Middle frontal gyrus (tissue), 1 donor: ENCODE measurements at regions not wholly inside any gene's neighbourhood (a gene's known extent, or its start where the extent isn't known, plus 50 kb on each side); places are given as distances from the start of the nearest gene placed in this dataset.
"Not testable (repeated sequence)": the region's sequence is repeated elsewhere in the genome, so short reads cannot be mapped to it uniquely, and the experiment has no call there.

ENCODE experiments used
- DNase-seq: peaks from one replicate; pipeline ENCODE4 v3.0.0-alpha.2; 2015; ENCODE audit warnings: low spot score; ENCODE audit errors: extremely low spot score

- DNase-seq = no peak
Observed at GRCh38 chr2:23042216-23042906, 342.6 kb upstream of the KLHL29 start.

- DNase-seq = no peak
Observed at GRCh38 chr2:23050388-23050787, 334.6 kb upstream of the KLHL29 start.

GRCh38 chr2:23053601-23054000 is 331.4 kb upstream of the KLHL29 start:
- no peak for DNase-seq

- DNase-seq = no peak
Observed at GRCh38 chr2:23055251-23055650, 329.7 kb upstream of the KLHL29 start.

DNA sequence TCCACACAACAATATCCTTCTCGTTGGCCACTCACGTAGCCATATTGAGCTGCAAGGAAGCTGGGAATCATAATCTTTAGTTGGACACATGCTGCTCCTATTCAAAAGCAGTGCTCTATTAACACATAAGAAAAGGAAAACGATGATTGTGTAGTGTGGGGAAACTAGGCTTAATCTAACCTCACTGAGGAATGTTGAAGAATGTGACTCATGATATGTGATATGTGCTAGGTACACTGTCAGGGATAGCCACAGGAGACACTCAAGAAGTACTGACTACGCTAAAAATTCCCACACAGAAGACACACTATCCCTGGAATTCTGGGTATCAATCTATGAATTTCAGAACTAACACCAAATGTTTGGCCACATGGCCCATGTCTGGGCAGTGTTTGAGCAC is 328.1 kb upstream of the KLHL29 start:
- not testable (repeated sequence) for DNase-seq

GRCh38 chr2:23058435-23058834 is 326.5 kb upstream of the KLHL29 start:
- DNase-seq = no peak

DNA sequence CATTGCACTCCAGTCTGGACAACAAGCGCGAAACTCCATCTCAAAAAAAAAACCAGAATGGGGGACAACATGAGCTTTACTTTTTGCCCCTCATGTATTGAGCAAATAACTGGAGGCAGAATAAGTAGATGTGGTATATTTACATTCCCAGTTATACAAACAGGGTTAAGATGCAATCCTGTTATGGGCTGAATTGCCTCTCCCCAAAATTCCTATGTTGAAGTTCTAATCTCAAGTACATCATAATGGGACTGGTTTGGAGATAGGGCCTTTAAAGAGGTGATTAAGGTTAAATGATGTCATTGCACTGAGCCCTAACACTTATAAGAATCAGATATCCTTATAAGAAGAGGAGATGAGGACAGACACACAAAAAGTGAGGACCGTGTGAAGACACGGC is 319.8 kb upstream of the KLHL29 start:
- DNase-seq = no peak

DNA sequence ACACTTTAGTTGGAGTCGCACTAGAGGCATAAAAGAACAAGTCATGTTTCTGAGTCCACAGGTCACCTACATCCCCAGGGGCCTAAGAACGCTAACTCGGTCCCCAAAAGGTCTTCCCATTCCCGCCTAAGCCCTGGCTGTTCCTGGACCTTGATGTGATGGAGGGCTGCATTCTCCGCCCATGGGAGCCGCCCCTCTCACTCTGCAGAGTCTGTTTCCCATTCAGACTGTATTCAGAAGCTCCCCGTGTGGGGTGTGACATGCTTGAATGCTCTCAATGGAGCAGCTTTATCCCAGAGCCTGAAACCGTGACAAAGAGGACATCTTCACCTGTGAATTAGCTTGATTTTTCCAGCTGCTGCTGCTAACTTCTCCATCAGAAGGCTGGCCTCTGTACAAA is 319.0 kb upstream of the KLHL29 start:
- no peak for DNase-seq

GRCh38 chr2:23066686-23067085 is 318.3 kb upstream of the KLHL29 start:
- DNase-seq = no peak

DNA sequence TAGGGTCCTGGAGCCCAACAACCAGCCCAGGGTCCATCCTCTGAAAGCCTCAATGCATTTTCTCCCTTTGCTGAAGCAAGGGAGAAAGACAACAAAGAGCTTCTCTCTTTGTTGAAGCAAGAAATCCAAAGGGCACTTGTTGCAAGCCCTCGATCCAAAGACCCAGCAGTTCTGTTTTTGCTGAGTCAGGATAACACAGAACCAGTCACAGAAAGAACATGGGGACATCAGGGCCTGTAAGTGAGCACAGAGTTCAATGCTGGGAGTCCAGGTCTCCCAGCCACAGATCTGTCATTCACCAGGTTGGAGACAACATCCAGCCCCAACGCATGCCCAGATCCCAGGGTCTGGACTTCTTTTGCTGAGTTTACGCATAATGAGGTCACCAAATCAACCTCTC is 315.8 kb upstream of the KLHL29 start:
- DNase-seq = no peak

DNA sequence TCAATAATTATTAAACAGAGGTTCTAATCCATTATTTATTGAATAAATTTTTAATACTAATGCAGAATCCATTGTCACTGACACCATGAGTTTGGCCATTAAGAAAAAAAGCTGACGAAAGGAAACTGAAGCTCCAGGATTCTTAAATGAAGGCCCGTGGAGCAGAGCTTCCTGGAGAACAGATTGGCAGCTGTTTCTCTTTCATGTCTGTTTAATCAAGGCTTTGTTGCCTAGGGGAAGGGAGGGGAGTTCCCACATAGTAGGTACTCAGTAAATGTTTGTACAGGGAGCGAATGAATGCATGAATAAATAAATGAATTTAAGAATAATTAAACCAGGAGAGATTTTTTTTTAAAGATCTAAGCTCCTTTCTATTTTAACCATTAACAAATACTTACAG is 315.1 kb upstream of the KLHL29 start:
- DNase-seq = no peak

- no peak for DNase-seq
Observed at GRCh38 chr2:23073056-23073455, 311.9 kb upstream of the KLHL29 start.

DNA sequence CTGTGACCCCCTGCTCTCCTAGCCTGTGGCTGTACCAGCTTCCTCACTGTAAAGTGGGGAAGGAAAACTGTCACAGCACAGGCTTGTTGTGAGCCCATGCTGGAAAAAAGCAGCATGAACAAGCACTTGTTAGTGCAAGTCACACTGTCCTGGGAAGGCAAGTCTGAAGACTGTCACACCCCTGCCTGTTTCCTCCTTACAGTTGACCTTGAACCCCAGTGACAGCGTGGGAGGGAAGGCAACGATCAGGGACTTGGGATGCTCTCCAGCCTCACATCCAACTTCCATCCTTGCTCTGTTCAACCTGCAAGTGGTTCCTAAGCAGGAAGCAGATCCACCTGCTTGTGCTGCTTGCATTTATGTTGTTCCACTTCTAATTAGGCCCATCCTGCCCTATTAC is 311.3 kb upstream of the KLHL29 start:
- DNase-seq = no peak

- no peak for DNase-seq
Observed at GRCh38 chr2:23077596-23077995, 307.4 kb upstream of the KLHL29 start.

GRCh38 chr2:23078784-23079434 is 306.1 kb upstream of the KLHL29 start:
- no peak for DNase-seq

GRCh38 chr2:23083966-23084365 is 301.0 kb upstream of the KLHL29 start:
- no peak for DNase-seq

- DNase-seq = no peak
Observed at GRCh38 chr2:23091019-23091418, 294.0 kb upstream of the KLHL29 start.

DNA sequence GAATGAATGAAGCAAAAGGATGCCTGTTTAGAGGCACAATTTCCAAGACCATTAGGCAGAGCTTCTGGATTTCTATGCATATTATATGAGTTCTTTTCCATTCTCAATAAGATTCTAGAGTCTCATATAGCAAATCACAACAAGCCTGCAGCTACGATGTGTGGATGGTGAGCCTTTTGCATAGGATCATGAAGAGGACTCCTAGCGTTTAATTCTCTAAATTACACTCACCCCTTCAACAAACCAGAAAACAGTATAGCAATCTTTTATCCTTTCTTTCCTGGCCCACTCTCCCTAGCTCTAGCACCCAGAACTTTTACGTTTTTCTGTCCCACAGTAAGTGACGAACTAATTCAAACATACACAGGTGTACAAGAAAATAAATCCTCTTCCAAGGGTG is 293.1 kb upstream of the KLHL29 start:
- no peak for DNase-seq

GRCh38 chr2:23092831-23093230 is 292.1 kb upstream of the KLHL29 start:
- no peak for DNase-seq

GRCh38 chr2:23093513-23093912 is 291.5 kb upstream of the KLHL29 start:
- DNase-seq = no peak

DNA sequence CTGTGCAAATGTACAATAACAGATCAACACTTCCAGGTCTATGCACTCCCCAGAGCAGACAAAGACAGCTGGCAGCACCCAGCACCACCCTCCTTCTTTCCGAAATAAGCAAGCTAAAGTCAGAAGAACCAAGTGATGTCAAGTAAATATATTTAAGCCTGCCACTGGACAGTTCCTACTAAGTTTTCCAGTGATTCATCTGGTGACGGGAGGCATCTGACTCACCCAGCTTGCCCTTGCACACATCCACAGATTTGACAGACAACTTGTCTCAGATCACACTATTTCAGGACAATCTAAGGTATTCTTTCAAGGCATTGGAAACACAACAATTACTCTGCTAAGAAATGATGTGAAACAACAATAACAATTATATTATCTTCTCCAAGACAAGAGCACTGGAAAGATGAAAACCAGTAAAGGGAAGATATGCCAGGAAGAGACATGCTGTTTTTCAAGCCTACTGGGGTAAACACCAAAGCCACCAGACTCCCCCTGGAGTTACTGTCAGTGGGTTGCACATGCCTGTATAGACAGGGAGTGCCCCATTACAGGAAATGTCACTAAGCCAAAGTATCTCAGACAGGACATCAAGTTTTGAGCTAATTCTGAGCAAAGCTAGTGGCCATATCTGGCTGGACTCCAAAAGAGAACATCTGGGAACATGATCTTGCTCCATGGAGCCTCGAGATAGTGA is 287.9 kb upstream of the KLHL29 start:
- no peak for DNase-seq

DNA sequence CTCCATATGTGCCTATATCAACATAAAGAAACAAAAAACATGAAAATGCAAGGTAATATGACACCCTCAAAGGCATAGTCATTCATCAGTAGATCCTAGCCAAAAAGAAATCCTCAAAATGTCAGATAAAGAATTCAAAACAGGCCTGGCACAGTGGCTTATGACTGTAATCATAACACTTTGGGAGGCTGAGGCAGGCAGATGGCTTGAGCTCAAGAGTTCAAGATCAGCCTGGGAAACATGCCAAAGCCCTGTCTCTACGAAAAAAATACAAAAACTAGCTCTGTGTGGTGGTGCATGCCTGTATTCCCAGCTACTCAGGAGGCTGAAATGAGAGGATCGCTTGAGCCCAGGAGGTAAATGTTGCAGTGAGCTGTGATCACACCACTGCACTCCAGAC is 284.6 kb upstream of the KLHL29 start:
- DNase-seq = no peak
